SU-DHL-6 (cell line): ENCODE measurements at regions not wholly inside any gene's neighbourhood (a gene's known extent, or its start where the extent isn't known, plus 50 kb on each side); places are given as distances from the start of the nearest gene placed in this dataset.

ENCODE experiments used
- H2AFZ ChIP-seq: fragments of 200-600 bp; sonication (generic); 2 replicates; pipeline ENCODE4 v1.6.1; 2014; ENCODE audit warnings: low read depth, mild to moderate bottlenecking, moderate library complexity, mixed read lengths, antibody characterized with exemption, low read length; ENCODE audit not compliant: severe bottlenecking
- H3F3A ChIP-seq: fragments of 200-600 bp; shearing (Covaris generic); 2 replicates; pipeline ENCODE4 v1.6.0; 2016; ENCODE audit warnings: antibody characterized with exemption, mild to moderate bottlenecking; ENCODE audit not compliant: insufficient read depth
- H3K27ac ChIP-seq: fragments of 200-600 bp; sonication (generic); 2 replicates; pipeline ENCODE4 v1.5.1; 2016; ENCODE audit warnings: low read depth, mild to moderate bottlenecking, low read length, moderate library complexity, mixed read lengths
- H3K27me3 ChIP-seq: fragments of 200-600 bp; sonication (generic), shearing (Covaris generic); 2 replicates; pipeline ENCODE4 v1.6.0; 2014; ENCODE audit warnings: mild to moderate bottlenecking, low read length
- H3K36me3 ChIP-seq: fragments of 200-600 bp; sonication (generic); 2 replicates; pipeline ENCODE4 v1.6.1; 2014; ENCODE audit warnings: mild to moderate bottlenecking, low read length, mixed read lengths
- H3K4me2 ChIP-seq: fragments of 300-600, 200-600 bp; shearing (Covaris generic), sonication (generic); 2 replicates; pipeline ENCODE4 v1.6.0; 2014; ENCODE audit warnings: low read length, low read depth, mild to moderate bottlenecking; ENCODE audit not compliant: poor library complexity, severe bottlenecking
- H3K4me3 ChIP-seq: fragments of 200-600 bp; sonication (generic); 2 replicates; pipeline ENCODE4 v1.5.1; 2014; ENCODE audit warnings: antibody characterized with exemption, low read length, mild to moderate bottlenecking, mixed read lengths; ENCODE audit not compliant: insufficient read depth, poor library complexity, severe bottlenecking
- H3K79me2 ChIP-seq: fragments of 200-600 bp; sonication (generic); 2 replicates; pipeline ENCODE4 v1.6.1; 2014; ENCODE audit warnings: mild to moderate bottlenecking, low read length, moderate library complexity; ENCODE audit not compliant: insufficient read depth
- H3K9ac ChIP-seq: fragments of 200-600 bp; sonication (generic); 2 replicates; pipeline ENCODE4 v1.7.0; 2014; ENCODE audit warnings: mild to moderate bottlenecking, low read length
- H3K9me2 ChIP-seq: fragments of 200-600 bp; sonication (generic); replicated peaks from 2 replicates; pipeline ENCODE4 v1.6.1; 2014; ENCODE audit warnings: low read length; ENCODE audit not compliant: insufficient read depth
- H3K9me3 ChIP-seq: fragments of 200-600 bp; sonication (generic); 2 replicates; pipeline ENCODE4 v1.6.1; 2014; ENCODE audit warnings: low read length, mixed read lengths; ENCODE audit not compliant: insufficient read depth
- H4K20me1 ChIP-seq: fragments of 200-600 bp; sonication (generic); 2 replicates; pipeline ENCODE4 v1.6.1; 2014; ENCODE audit warnings: low read depth, mild to moderate bottlenecking, antibody characterized with exemption, low read length, moderate library complexity, mixed read lengths
- CTCF ChIP-seq: fragments of 200-600 bp; sonication (generic); IDR thresholded peaks from one replicate; pipeline ENCODE4 v1.5.1; 2017; ENCODE audit warnings: antibody characterized with exemption, mild to moderate bottlenecking, low read length, moderate library complexity; ENCODE audit not compliant: insufficient read depth, poor library complexity, severe bottlenecking
- EZH2phosphoT487 ChIP-seq: fragments of 200-600 bp; sonication (generic), shearing (Covaris generic); conservative IDR thresholded peaks from 2 replicates; pipeline ENCODE4 v1.6.1; 2018; ENCODE audit warnings: mild to moderate bottlenecking, antibody characterized with exemption, low read length, moderate library complexity, mixed read lengths

GRCh38 chr15:96089405-96090058 lies 241.0 kb upstream of the NR2F2 start:
- no peak overlapping the region for H3K4me2 ChIP-seq
- TF ChIP-seq CTCF (no peak), EZH2phosphoT487 (no peak)
- no peak overlapping the region for H3K27ac ChIP-seq
- H2AFZ ChIP-seq, result no peak overlapping the region
- H3K27me3 ChIP-seq, result no peaks in the 10 kb centered on the region
- H3K79me2 ChIP-seq, result no peaks in the 10 kb centered on the region
- no peak overlapping the region for H3K4me3 ChIP-seq
- H3K9me3 ChIP-seq, result no peaks in the 10 kb centered on the region
- H3K9me2 ChIP-seq, result no peaks in the 10 kb centered on the region
- H3F3A ChIP-seq, result no peaks in the 10 kb centered on the region
- H4K20me1 ChIP-seq, result no peaks in the 10 kb centered on the region
- H3K36me3 ChIP-seq, result no peaks in the 10 kb centered on the region
- H3K9ac ChIP-seq, result no peak overlapping the region

GRCh38 chr15:96092186-96092585 lies 238.3 kb upstream of the NR2F2 start:
- H2AFZ ChIP-seq, result no peak overlapping the region
- H3K27me3 ChIP-seq, result no peaks in the 10 kb centered on the region
- H4K20me1 ChIP-seq, result no peaks in the 10 kb centered on the region
- no peak overlapping the region for H3K27ac ChIP-seq
- H3K9me3 ChIP-seq, result no peaks in the 10 kb centered on the region
- TF ChIP-seq EZH2phosphoT487, result no peak
- TF ChIP-seq CTCF, result no peak
- no peak overlapping the region for H3K4me2 ChIP-seq
- no peak overlapping the region for H3K4me3 ChIP-seq
- no peaks in the 10 kb centered on the region for H3F3A ChIP-seq
- H3K9ac ChIP-seq, result no peak overlapping the region
- H3K9me2 ChIP-seq, result no peaks in the 10 kb centered on the region
- H3K79me2 ChIP-seq, result no peaks in the 10 kb centered on the region
- H3K36me3 ChIP-seq, result no peaks in the 10 kb centered on the region

GRCh38 chr15:96093063-96093462 lies 237.4 kb upstream of the NR2F2 start:
- Histone ChIP-seq H3K9me3 (no peaks in the 10 kb centered on the region), H3K9me2 (no peaks in the 10 kb centered on the region), H3K27ac (no peak overlapping the region), H3K4me2 (no peak overlapping the region), H3K79me2 (no peaks in the 10 kb centered on the region), H3K27me3 (no peaks in the 10 kb centered on the region), H3K4me3 (no peak overlapping the region), H2AFZ (no peak overlapping the region), H3K36me3 (no peaks in the 10 kb centered on the region), H3F3A (no peaks in the 10 kb centered on the region), H4K20me1 (no peaks in the 10 kb centered on the region), H3K9ac (no peak overlapping the region)
- TF ChIP-seq EZH2phosphoT487 (no peak), CTCF (no peak)
